Lower leg skin (tissue), 3 donors: ENCODE measurements at regions not wholly inside any gene's neighbourhood (a gene's known extent, or its start where the extent isn't known, plus 50 kb on each side); places are given as distances from the start of the nearest gene placed in this dataset.

Source experiments
- POLR2A ChIP-seq, 2 donors: fragments of 450-650 bp; IDR thresholded peaks; one replicate each; pipeline ENCODE4 v1.6.1; 2016 to 2017; ENCODE audit warnings: antibody characterized with exemption in 2 of 2, mild to moderate bottlenecking in 1 of 2, moderate library complexity in 1 of 2
- TF ChIP-seq, protein P1 (sequence below), 3 donors: fragments of 450-650 bp; IDR thresholded peaks; one replicate each; pipeline ENCODE4 v1.5.1; 2016; ENCODE audit warnings: antibody characterized with exemption in 3 of 3, mild to moderate bottlenecking in 3 of 3, moderate library complexity in 2 of 3

DNA sequence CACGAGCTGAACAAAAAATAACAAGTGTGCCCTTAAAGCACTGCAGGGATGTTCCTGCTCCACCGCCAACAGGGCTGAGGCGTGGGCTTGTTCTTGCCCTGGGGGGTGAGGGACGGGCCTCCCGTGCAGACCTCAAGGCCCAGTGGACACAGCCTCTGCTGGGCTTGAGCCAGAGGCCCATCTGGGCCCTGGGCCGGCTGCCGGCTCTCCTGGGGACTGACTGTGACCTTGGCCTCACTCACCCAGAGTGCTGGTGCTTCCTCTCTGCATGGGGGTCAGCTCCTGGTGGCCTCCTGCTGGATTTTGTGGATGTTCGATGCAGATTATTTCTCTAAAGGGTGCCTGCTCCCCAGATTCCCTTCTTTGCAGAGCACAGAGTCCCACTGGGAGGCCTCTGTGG lies 54.2 kb upstream of the CDR2 start:
- TF ChIP-seq, protein P1, sequence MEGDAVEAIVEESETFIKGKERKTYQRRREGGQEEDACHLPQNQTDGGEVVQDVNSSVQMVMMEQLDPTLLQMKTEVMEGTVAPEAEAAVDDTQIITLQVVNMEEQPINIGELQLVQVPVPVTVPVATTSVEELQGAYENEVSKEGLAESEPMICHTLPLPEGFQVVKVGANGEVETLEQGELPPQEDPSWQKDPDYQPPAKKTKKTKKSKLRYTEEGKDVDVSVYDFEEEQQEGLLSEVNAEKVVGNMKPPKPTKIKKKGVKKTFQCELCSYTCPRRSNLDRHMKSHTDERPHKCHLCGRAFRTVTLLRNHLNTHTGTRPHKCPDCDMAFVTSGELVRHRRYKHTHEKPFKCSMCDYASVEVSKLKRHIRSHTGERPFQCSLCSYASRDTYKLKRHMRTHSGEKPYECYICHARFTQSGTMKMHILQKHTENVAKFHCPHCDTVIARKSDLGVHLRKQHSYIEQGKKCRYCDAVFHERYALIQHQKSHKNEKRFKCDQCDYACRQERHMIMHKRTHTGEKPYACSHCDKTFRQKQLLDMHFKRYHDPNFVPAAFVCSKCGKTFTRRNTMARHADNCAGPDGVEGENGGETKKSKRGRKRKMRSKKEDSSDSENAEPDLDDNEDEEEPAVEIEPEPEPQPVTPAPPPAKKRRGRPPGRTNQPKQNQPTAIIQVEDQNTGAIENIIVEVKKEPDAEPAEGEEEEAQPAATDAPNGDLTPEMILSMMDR (IDR thresholded peaks at IDR 0.05) = no peak
- no peak for TF ChIP-seq POLR2A (IDR thresholded peaks at IDR 0.05)
